HG03025 (cell line): ENCODE measurements at regions not wholly inside any gene's neighbourhood (a gene's known extent, or its start where the extent isn't known, plus 50 kb on each side); places are given as distances from the start of the nearest gene placed in this dataset.

Source experiments
- ATAC-seq: cut with Tn5 transposase; IDR thresholded peaks from one replicate; pipeline ENCODE4 v1.9.1; 2021; ENCODE audit warnings: mild to moderate bottlenecking, moderate library complexity; ENCODE audit not compliant: unreplicated experiment, low FRiP score

- no peak for ATAC-seq
These were observed 302.1 kb downstream of the MAP2K6 start for GRCh38 chr17:69716556-69716955.

GRCh38 chr17:69717214-69717613, 302.7 kb downstream of the MAP2K6 start:
- no peak for ATAC-seq

- no peak for ATAC-seq
These were observed 303.3 kb downstream of the MAP2K6 start for GRCh38 chr17:69717819-69718218.

GRCh38 chr17:69719474-69720048, 305.1 kb downstream of the MAP2K6 start:
- ATAC-seq, result no peak

GRCh38 chr17:69722518-69722917, 308.0 kb downstream of the MAP2K6 start:
- no peak for ATAC-seq

GRCh38 chr17:69723316-69723715, 308.8 kb downstream of the MAP2K6 start:
- no peak for ATAC-seq

GRCh38 chr17:69723741-69724140, 309.2 kb downstream of the MAP2K6 start:
- no peak for ATAC-seq

- ATAC-seq, result no peak
These were observed 309.7 kb downstream of the MAP2K6 start for GRCh38 chr17:69724238-69724637.

- ATAC-seq, result no peak
These were observed 310.6 kb downstream of the MAP2K6 start for GRCh38 chr17:69725146-69725545.

GRCh38 chr17:69728816-69729215, 314.3 kb downstream of the MAP2K6 start:
- no peak for ATAC-seq

- no peak for ATAC-seq
These were observed 315.4 kb downstream of the MAP2K6 start for GRCh38 chr17:69729944-69730343.

- no peak for ATAC-seq
These were observed 317.9 kb downstream of the MAP2K6 start for GRCh38 chr17:69732272-69732918.

GRCh38 chr17:69733171-69734012, 318.9 kb downstream of the MAP2K6 start:
- no peak for ATAC-seq

- no peak for ATAC-seq
These were observed 320.2 kb downstream of the MAP2K6 start for GRCh38 chr17:69734656-69735055.

- no peak for ATAC-seq
These were observed 320.8 kb downstream of the MAP2K6 start for GRCh38 chr17:69735285-69735684.

GRCh38 chr17:69743091-69743490, 328.6 kb downstream of the MAP2K6 start:
- no peak for ATAC-seq

- ATAC-seq, result no peak
These were observed 330.1 kb downstream of the MAP2K6 start for GRCh38 chr17:69744512-69745070.

GRCh38 chr17:69749911-69750310, 325.1 kb upstream of the KCNJ16 start:
- no peak for ATAC-seq

- no peak for ATAC-seq
These were observed 317.2 kb upstream of the KCNJ16 start for GRCh38 chr17:69757688-69758430.

GRCh38 chr17:69760562-69760961, 314.5 kb upstream of the KCNJ16 start:
- no peak for ATAC-seq

- ATAC-seq, result no peak
These were observed 314.0 kb upstream of the KCNJ16 start for GRCh38 chr17:69761011-69761410.
